Natural killer cell (primary cell): ENCODE measurements at regions not wholly inside any gene's neighbourhood (a gene's known extent, or its start where the extent isn't known, plus 50 kb on each side); places are given as distances from the start of the nearest gene placed in this dataset.

Experiments
- ATAC-seq, 3 donors: fragments of 150-1000 bp in 2 of 3; fragments of 200-7000 bp in 1 of 3; cut with Tn5 transposase; 1 replicate in 1 of 3; 2 replicates in 2 of 3; pipeline ENCODE4 v1.10.0; 2021; ENCODE audit warnings: mild to moderate bottlenecking in 2 of 3, moderate library complexity in 2 of 3
- DNase-seq, 2 donors: peaks; one replicate each; pipeline versions ENCODE4 v3.0.0 to v3.0.0-alpha.2; 2013 to 2021; ENCODE audit warnings: mixed read lengths in 1 of 2
- H3K27ac ChIP-seq: one replicate; pipeline ENCODE4 v1.5.1; 2013; ENCODE audit warnings: mild to moderate bottlenecking, low read length
- H3K27me3 ChIP-seq: one replicate; pipeline ENCODE4 v1.6.1; 2013; ENCODE audit warnings: low read length; ENCODE audit not compliant: control insufficient read depth, insufficient read depth
- H3K36me3 ChIP-seq: one replicate; pipeline ENCODE4 v1.6.1; 2013; ENCODE audit warnings: low read length; ENCODE audit not compliant: control insufficient read depth, insufficient read depth
- H3K4me1 ChIP-seq: one replicate; pipeline ENCODE4 v1.6.1; 2013; ENCODE audit warnings: low read length; ENCODE audit not compliant: control insufficient read depth, insufficient read depth
- H3K4me3 ChIP-seq: one replicate; pipeline ENCODE4 v1.5.1; 2013; ENCODE audit warnings: low read length
- H3K9me3 ChIP-seq: one replicate; pipeline ENCODE4 v1.6.1; 2013; ENCODE audit warnings: low read length; ENCODE audit not compliant: control insufficient read depth, insufficient read depth
- H3K27ac Mint-ChIP-seq, 2 donors: one replicate each; pipeline ENCODE4 v1.8.0; 2022; ENCODE audit warnings: mild to moderate bottlenecking in 2 of 2, mixed read lengths in 2 of 2, moderate library complexity in 1 of 2
- H3K27me3 Mint-ChIP-seq, 2 donors: one replicate each; pipeline ENCODE4 v1.8.0; 2022; ENCODE audit warnings: low read depth in 2 of 2, mixed read lengths in 2 of 2
- H3K36me3 Mint-ChIP-seq: one replicate; pipeline ENCODE4 v1.8.0; 2022; ENCODE audit warnings: mixed read lengths
- H3K4me1 Mint-ChIP-seq, 2 donors: one replicate each; pipeline ENCODE4 v1.8.0; 2022; ENCODE audit warnings: mixed read lengths in 2 of 2
- H3K4me3 Mint-ChIP-seq: one replicate; pipeline ENCODE4 v1.8.0; 2022; ENCODE audit warnings: mild to moderate bottlenecking, moderate library complexity, mixed read lengths
- H3K9me3 Mint-ChIP-seq, 2 donors: one replicate each; pipeline ENCODE4 v1.8.0; 2022; ENCODE audit warnings: mixed read lengths in 2 of 2
- WGBS: methylation state at CpG from one replicate; pipeline ENCODE4 v1.1.7; 2013; ENCODE audit warnings: missing lambda C conversion rate; ENCODE audit not compliant: insufficient coverage; 5-methylcytosine and 5-hydroxymethylcytosine counted together
- intact Hi-C: fragments of 100-400 bp; cut with micrococcal nuclease; formaldehyde crosslinking; loops from one replicate; pipeline ENCODE4 v1.14.2; 2022
- TF ChIP-seq, protein P1 (sequence below): fragments of 200-600 bp; IDR thresholded peaks from one replicate; pipeline ENCODE4 v1.8.0; 2022; ENCODE audit warnings: antibody characterized with exemption

DNA sequence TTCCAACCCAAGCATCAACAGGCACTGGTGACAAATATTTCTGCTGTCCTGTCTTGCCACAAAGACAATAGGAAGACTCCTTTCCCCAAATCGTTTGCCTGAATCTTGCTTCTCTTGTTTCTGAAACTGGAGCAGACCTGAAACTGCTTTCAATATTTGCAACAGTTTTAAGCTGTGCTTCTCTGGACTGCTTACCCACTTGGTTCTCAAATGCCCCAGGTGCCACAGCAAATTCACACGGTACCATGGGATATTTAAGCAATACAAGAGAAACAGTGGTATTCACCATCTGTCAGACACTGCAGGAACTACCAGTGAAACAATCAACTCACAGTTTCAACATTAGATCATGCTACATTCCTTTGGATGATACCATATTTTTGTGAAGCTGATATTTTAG lies 309.4 kb downstream of the PARP8 start:
- no peaks in the 10 kb centered on the region for H3K4me1 Mint-ChIP-seq
- Histone ChIP-seq H3K27me3 (peaks cover 4% of the 10 kb centered on the region), H3K27ac (no peak overlapping the region), H3K9me3 (no peaks in the 10 kb centered on the region), H3K36me3 (no peaks in the 10 kb centered on the region), H3K4me3 (no peak overlapping the region), H3K4me1 (no peaks in the 10 kb centered on the region)
- ATAC-seq (no peak), DNase-seq (no peak)
- no peaks in the 10 kb centered on the region for H3K36me3 Mint-ChIP-seq
- H3K27me3 Mint-ChIP-seq = peaks cover 14 to 44% of the 10 kb centered on the region in 2 donors
- no peak overlapping the region for H3K4me3 Mint-ChIP-seq
- no peak overlapping the region for H3K27ac Mint-ChIP-seq
- intact Hi-C loops = no loop called here
- WGBS = 77% methylated on average over 2 of the region's 2 CpGs
- H3K9me3 Mint-ChIP-seq = peaks cover 0 to 2% of the 10 kb centered on the region in 2 donors
- TF ChIP-seq, protein P1, sequence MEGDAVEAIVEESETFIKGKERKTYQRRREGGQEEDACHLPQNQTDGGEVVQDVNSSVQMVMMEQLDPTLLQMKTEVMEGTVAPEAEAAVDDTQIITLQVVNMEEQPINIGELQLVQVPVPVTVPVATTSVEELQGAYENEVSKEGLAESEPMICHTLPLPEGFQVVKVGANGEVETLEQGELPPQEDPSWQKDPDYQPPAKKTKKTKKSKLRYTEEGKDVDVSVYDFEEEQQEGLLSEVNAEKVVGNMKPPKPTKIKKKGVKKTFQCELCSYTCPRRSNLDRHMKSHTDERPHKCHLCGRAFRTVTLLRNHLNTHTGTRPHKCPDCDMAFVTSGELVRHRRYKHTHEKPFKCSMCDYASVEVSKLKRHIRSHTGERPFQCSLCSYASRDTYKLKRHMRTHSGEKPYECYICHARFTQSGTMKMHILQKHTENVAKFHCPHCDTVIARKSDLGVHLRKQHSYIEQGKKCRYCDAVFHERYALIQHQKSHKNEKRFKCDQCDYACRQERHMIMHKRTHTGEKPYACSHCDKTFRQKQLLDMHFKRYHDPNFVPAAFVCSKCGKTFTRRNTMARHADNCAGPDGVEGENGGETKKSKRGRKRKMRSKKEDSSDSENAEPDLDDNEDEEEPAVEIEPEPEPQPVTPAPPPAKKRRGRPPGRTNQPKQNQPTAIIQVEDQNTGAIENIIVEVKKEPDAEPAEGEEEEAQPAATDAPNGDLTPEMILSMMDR = no peak

DNA sequence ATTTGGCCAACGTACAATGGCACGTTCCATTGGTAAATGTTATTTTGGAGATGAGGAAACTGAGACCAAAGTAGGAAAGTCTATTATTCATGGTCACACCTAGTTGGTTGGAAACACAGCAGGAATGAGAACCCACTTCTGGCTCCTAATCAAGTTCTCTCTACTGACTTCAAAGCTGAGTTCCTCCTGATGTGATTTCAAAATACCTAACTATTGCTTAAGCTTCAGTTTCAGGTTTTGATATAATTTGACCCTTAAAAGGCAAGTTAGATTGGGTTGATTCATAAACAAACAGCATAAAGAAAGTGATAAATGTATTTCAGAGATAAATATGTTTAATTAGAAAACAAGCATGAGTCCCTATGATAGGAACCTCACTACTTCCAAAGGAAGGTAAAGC lies 312.5 kb downstream of the PARP8 start:
- TF ChIP-seq, protein P1 = no peak
- H3K4me1 Mint-ChIP-seq = no peaks in the 10 kb centered on the region
- intact Hi-C loops = no loop called here
- H3K36me3 Mint-ChIP-seq = no peaks in the 10 kb centered on the region
- WGBS = 100% methylated on average over 2 of the region's 2 CpGs
- no peak for ATAC-seq
- H3K4me3 Mint-ChIP-seq = no peak overlapping the region
- Histone ChIP-seq H3K27me3 (no peaks in the 10 kb centered on the region), H3K36me3 (no peaks in the 10 kb centered on the region), H3K4me3 (no peak overlapping the region), H3K9me3 (no peaks in the 10 kb centered on the region), H3K4me1 (no peaks in the 10 kb centered on the region), H3K27ac (no peak overlapping the region)
- DNase-seq = no peak
- H3K27ac Mint-ChIP-seq = no peak overlapping the region
- peaks cover 0 to 2% of the 10 kb centered on the region in 2 donors for H3K9me3 Mint-ChIP-seq
- peaks cover 8 to 26% of the 10 kb centered on the region in 2 donors for H3K27me3 Mint-ChIP-seq

DNA sequence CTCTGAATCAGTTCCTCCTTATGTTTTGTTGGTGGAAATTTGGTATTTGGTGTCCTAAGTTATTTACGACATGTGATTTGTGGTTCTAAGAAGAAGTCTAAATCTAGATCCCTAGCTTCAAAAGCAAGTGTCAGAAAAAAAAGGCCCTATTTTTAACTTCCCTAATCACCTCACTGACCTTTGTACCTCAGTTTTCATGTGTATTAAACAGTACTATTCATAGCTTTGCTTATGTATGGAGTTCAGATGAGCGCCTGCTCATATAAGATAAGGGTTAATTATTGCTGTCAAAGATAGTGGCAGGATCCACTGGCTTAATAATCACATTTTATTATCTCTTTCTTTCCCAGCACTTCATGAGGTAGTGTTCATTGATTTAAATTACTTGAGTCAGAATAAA lies 318.2 kb downstream of the PARP8 start:
- Histone ChIP-seq H3K9me3 (no peaks in the 10 kb centered on the region), H3K36me3 (no peaks in the 10 kb centered on the region), H3K27me3 (no peaks in the 10 kb centered on the region), H3K27ac (no peak overlapping the region), H3K4me1 (no peaks in the 10 kb centered on the region), H3K4me3 (no peak overlapping the region)
- TF ChIP-seq, protein P1 = no peak
- 67% methylated on average over 1 of the region's 2 CpGs for WGBS
- Mint-ChIP-seq H3K4me3 (no peak overlapping the region), H3K4me1 (no peaks in the 10 kb centered on the region), H3K27ac (no peak overlapping the region), H3K9me3 (no peaks in the 10 kb centered on the region), H3K36me3 (no peaks in the 10 kb centered on the region), H3K27me3 (no peaks in the 10 kb centered on the region)
- DNase-seq (no peak), ATAC-seq (no peak)
- intact Hi-C loops = no loop called here

DNA sequence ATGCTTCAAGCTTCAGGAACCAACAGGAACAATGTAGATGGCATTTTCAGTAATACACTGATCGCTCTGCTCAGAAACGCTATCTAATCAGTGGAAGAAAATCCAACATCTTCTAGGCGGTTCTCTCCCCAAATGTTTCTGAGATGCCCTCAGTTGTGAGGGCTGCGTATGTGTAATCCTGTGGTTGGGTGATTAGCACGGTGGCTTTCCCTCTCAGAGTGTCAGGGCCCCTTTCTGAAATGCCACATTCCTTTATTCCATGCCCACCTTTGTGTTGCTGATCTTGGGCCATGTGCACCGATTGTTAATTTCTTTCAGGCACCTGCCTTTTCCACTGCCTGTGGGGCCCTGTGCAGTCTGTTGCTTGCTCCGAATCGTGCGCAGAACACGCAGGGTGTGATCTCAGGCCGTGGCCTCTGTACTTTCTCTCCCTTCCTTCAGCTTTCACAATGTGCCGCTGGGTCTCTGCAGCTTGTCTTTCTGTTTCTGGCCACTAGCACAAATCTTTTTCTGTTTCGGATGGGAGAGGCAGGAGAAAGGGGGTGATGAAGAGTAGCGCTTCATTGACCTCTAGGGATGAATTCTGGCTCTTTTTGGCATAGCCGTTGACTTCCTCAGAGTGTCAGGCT lies 324.0 kb downstream of the PARP8 start:
- no peaks in the 10 kb centered on the region for H3K9me3 ChIP-seq
- no peak for DNase-seq
- no peaks in the 10 kb centered on the region for H3K27me3 ChIP-seq
- Mint-ChIP-seq H3K9me3 (peaks cover 0 to 5% of the 10 kb centered on the region in 2 donors), H3K27me3 (peaks cover 0 to 3% of the 10 kb centered on the region in 2 donors), H3K36me3 (no peaks in the 10 kb centered on the region), H3K27ac (no peak overlapping the region), H3K4me1 (no peaks in the 10 kb centered on the region), H3K4me3 (no peak overlapping the region)
- no peaks in the 10 kb centered on the region for H3K36me3 ChIP-seq
- H3K4me1 ChIP-seq = no peaks in the 10 kb centered on the region
- intact Hi-C loops = no loop called here
- TF ChIP-seq, protein P1 = no peak
- no peak for ATAC-seq
- H3K4me3 ChIP-seq = no peak overlapping the region
- 91% methylated on average over 15 of the region's 15 CpGs for WGBS
- H3K27ac ChIP-seq = no peak overlapping the region
